C1 segment of cervical spinal cord (tissue), 14 donors: ENCODE measurements at regions not wholly inside any gene's neighbourhood (a gene's known extent, or its start where the extent isn't known, plus 50 kb on each side); places are given as distances from the start of the nearest gene placed in this dataset.

Experiments
- DNase-seq, 14 donors: peaks; one replicate each; lab custom pipeline; 2025; lab: John Stamatoyannopoulos, UW

- DNase-seq, result no peak
These were observed 81.0 kb upstream of the ADRA2C start for GRCh38 chr4:3685081-3685645.

DNA sequence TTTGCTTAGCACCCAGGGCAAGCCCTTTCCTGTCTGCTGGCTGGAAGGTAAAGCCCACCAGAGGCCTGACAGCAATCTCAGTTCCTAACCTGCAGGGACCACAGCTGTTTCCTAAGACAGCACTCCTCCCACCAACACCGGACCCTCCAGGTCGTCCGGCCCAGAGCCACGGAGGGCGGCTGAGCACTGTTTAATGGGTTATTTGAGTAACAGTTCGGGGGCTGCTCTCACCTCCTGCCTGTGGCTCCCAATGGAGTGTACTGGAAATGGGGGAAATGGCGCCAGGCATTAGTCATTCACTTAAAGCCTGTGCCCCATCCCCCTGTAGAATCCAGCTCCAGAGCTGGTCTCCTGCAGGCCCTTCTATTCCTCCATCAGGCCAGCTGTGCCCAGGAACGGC lies 81.6 kb upstream of the ADRA2C start:
- no peak for DNase-seq

DNA sequence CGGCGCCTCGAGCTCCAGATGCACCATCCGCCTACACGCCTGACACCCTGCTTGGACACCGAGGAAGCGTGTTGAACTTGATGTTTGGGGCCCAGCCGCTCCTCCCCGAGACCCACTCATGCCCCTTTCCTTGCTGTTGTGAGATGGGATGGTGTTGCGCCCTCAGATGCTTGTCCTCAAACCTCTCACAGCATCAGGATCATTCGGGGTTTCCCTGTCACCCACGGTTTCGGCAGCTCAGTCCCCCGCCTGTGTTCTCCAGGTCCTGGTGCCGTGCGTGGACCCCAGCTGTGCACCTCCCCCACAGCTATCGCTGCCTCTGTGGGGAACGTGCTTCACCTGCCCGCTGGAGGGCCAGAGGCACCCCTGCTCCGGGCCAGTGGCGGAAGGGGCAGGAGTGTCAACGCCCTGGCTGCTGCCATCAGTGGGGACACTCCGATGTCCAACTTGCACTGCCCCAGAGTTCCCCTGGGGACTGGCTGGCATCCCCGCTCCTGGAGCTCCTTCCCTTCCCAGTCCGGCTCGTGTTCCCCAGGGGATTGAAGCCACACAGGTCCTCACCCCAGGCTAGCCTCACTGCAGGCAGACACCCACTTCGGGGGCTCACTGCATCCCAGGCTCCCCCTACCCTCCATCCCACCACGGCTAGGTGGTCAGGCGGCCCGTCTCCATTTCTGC lies 82.3 kb upstream of the ADRA2C start:
- no peak for DNase-seq

DNA sequence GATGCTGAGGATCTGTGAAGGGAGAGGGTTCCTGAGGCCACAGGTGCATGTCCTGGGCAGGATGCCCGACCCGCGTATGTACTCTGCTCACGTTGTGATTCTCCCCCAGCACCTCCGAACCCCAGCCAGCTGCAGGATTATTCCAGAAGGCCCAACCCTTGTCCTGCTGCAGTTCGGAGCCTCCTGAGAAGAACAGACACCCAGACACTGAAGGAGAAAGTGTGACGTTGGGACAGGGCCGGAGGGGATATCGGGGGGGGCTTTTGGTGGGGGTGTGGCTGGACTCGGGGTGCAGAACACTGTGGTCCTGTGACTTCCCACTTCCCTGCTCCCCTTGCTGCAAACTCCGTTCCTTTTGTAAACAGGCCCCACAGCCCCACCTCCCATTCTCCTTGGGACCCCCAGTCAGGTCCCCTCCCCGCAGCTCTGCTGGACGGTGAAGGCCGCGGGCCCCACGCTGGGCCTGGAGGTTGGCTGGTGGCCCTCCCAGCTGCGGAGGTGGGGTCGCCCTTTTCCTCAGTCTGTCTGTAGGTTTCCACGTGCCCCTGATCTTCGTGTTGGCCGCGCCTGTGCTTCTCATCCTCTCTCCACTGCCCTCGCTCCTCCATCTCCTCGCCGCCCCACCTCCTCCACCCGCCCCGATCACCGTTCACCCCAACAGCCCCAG lies 83.0 kb upstream of the ADRA2C start:
- no peak for DNase-seq

DNA sequence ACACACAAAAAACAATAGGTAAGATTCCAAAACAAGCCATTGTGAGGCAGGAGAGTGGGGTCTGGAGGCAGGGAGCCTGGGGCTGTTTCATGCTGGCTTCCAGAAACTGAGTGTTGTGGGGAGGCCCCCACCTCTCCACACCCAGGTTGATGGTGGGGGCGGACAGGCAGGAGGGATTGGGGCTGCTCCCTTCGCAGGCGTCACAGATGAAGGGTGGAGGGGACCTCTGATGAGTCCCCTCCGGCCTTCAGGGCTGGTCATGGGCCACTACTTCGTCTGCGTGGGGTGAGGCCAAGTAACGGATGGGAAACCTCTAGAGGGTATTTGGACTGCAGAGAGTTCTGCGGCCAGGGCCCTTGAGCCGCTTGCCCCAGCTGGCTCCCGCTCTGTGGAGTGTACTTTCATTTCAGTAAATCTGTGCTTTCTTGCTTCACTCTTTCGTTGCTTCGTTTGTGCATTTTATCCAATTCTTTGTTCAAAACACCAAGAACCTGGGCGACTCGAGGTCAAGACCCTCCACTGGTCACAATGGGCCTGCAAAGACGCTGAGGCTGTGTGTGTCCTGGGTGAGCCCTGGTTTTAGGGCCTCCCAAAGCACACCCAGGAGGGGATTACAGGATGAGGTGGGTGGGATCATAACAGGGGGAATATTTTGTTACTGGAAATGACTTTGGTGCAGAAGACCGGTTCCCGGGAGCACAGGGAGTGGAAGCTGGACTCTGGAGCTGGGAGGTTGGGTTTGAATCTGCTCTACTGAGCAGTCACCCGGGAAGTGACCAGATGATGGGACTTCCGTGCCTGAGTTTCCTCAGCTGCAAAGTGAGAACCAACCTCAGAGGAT lies 83.7 kb upstream of the ADRA2C start:
- no peak for DNase-seq

DNA sequence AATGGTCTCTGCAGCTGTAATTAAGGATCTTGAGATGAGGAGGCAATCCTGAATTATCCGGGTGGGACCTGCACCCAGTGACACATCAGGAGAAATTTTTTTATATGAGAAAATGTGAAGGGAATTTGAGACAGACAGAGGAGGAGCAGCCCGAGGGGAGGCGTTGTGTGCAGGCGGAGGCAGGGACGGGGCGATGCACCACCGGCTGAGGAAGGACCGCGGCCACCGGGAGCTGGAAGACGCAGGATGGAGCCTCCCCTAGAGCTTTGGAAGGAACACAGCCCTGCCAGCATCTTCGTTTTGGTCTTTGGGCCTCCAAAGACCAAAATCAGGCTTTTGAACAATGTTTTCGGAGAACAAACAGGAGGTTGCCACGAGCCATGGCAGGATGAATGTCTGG lies 85.0 kb upstream of the ADRA2C start:
- DNase-seq, result no peak

DNA sequence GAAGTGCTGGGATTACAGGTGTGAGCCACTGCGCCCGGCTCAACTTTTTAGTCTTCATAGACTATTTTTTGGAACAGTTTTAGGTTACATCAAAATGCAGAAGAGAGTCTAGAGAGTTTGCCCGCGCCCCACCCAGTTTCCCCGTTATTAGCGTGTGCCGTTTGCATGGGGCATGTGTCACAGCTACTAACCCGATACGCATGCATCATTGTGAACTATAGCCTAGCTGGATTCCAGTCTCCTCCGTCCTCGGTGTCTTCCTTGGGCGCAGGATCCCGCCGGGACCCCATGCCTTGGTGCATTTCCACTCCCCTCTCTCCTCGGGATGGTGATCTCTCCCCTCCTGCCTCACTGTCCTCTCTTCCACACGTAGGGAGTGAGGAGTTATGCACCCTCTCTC lies 85.5 kb upstream of the ADRA2C start:
- no peak for DNase-seq

GRCh38 chr4:3679851-3680311 lies 86.3 kb upstream of the ADRA2C start:
- DNase-seq, result no peak

DNA sequence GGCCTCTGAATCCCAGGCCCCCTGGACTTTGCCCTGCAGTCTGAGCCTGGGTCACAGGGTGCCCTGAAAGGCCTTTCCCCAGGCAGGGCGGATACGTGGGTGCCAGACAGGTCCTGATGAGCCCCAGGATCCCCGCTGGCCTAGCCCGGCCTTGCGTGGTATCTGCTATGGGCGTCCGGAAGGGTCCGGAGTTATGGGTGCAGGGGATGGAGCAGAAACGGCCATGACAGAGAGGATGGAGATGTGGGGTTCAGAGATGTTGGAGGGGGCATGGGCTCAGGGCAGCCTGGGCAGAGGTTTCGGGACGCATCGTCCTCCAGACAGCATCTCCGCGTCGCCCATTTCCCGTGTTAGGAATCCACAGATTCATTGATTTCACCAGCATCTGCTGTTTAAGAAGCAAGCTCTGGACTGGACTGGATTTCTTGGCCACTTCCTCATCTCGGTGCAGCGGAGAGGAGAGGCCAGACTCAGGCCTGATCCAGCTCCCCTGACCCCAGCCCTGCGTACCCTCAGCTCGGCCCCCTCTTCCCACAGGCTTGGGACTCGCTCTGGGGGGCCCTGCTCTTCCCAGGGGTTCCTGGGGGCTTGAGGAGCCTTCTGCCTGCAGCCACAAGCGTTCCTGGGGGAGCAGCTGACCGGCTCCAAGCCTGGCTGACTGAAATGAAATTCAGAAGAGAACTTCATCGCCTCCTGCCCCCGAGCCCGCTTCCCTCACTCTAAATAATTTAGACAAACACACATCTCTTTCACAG lies 86.9 kb upstream of the ADRA2C start:
- DNase-seq, result no peak

GRCh38 chr4:3677748-3678070 lies 88.5 kb upstream of the ADRA2C start:
- DNase-seq, result no peak

DNA sequence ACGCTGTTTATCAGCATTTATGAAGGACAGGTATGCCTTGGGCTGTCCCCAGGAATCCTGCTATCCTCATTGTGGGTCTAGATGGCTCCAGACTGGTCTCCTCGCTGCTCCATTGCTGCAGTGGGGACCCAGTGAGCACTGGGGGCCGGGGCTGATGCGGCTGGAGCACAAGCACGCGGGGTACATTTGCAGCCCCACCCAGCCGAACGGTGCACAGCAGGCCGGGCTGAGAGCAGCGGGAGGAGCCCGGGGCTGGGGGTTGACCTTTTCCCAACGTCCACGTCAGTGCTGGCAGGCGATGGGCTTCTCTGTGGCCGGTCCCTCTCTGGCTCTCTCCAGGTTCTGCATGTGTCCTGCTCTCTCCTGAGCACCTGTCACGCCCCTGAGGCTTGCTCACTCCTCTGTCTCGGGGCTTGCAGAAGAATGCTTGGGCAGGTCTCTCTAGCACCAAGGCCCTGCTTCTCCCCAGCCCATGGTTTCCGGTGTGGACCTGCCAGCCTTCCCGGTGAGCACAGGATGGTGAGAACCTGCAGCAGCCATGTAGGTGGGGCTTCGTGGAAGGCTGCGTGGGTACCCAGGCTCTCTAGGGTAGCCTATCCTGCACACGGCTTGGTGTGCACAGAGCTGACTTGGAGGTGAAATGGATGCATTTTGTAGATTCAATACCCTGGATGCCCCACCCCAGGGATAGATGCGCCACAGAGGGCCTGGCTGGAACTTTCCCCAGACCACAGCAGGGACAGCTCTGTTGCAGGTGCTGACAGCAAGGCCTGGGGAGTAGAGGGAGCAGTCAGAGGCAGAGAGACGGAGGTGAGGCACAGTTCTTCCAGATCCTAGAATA lies 89.1 kb upstream of the ADRA2C start:
- no peak for DNase-seq

GRCh38 chr4:3676196-3676595 lies 90.0 kb upstream of the ADRA2C start:
- DNase-seq, result no peak

GRCh38 chr4:3675251-3676115 lies 90.7 kb upstream of the ADRA2C start:
- no peak for DNase-seq

DNA sequence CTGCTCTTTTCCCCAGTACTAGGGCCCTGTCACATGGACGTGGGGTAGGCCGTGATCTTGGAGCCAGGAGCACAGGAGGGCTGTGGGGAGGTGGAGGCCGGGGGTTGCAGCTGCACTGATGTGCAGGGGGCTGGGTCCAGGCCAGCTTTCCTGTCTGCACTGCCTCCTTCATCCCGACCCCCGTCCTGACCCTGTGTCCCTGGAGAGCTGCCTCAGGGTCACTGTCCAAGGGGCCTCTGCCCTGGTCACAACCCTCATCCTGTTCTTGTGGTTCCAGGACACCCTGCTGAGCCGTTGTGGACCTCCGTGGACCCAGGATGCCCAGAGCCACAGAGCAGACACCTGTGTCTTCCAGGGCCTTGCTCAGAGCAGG lies 91.7 kb upstream of the ADRA2C start:
- DNase-seq, result no peak

DNA sequence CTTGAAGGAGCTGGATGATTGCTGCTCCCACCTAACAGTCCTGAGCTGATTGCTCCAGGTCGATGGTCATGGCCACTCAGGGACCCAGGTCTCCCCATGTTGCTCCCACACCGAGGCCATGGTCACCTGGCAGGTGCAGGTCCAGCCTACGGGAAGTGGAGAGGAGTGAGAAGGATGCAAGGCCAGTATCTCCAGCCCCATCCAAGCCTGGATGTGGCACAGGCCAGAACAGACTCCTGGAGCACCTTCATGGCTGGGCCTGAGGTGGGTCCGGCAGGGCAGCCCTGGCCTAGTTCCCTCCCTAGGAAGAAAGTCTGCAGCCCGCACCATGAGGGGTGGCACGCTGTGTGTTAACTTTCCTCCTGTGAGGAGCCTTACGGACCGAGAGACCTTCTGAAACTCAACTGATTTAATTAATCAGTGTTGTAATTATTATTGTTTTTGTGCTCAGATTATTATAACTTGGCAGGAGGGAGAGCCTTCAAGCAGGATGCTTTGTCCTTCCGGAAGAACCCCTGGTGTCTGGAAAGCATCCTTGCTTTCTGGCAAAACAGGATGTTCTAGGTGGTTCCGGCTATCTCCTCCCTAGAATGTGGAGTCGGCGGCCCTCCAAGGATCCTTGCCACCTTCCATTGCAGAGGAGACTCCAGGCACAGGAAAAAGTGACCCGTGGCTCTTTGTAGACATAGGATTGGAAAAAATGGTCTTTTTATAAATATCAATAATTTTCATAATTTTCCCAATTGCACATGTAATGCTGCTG lies 92.3 kb upstream of the ADRA2C start:
- DNase-seq, result no peak

- no peak for DNase-seq
These were observed 93.0 kb upstream of the ADRA2C start for GRCh38 chr4:3673176-3673575.

DNA sequence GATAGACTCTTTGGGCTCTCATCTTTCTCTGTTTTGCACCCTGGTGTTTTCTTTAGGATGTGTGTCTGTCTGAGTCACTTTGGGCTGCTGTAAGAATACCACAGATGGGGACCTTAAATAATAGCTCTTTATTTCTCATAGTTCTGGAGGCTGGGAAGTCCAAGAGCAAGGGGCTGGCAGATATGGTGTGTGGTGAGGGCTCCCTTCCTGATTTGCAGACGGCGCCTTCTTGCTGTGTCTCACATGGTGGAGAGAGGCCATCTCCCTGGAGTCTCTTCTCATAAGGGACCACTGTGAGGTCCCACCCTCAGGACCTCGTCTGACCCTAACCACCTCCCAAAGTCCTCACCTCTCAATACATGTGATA lies 93.7 kb upstream of the ADRA2C start:
- DNase-seq, result no peak

DNA sequence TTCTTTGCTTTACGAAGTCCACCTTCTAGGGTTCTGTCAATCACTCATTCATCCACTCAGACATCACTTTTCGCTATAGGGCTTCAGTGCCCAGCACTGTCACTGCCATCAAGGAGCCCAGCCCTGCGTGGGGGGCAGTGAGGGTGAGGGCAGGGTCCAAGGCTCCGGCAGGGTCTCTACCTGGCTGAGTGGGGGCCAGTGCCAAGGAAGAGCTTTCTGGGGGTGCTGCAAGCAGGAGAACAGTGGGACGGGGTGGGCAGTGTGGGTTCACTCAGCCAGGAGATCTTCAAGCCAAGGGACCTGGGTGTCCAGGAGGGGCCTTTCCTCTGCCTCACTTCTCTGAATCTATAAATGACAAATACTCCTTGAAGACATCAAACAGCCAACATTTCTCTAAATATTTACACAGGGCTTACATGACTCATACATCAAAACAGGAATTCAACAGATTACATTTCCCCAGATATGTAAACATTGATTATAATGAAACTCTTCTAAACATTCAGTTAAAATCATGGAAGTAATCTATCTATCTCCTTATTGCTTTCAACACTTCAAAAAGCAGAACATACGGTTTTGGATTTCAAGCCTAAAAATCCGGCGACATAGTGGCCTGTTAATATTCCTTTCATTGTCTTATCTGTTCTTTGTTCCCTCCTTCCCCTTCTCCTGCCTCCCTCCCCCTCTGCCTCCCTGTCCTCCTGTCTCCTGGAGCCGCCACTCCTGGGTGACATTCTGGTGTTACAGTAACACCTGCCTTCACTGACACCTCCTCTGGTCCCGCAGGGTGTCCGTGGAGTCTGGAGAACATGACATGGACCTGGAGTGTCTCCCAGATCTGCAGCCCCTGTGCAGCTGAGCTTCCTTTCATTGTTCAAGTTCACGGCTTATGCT lies 94.4 kb upstream of the ADRA2C start:
- no peak for DNase-seq
